ENCODE measurements at regions not wholly inside any gene's neighbourhood (a gene's known extent, or its start where the extent isn't known, plus 50 kb on each side); places are given as distances from the start of the nearest gene placed in this dataset.

DNA sequence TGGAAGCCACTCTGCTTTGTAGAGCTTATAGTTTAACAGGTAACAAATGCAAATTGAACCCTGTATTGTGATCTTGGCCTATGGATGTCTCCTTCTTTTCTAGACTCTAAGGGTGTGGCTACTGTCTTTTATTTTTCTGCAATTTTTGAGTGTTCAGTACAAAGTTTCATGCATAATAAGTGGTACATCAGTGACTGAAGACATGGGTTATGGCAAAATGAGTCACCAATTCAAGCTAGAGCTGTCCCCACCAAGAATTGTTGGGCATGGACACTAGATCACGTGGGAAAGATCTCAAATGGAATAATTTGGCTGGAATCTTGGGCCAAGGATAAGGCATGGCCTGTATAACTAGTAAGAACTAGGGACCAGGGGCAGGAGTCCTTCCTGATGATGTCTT lies 228.4 kb upstream of the N4BP1 start:
- peaks cover 3% of the 10 kb centered on the region; the same call in 1 of the 2 replicates for H3K9me3 ChIP-seq (ENCODE audit: control insufficient read depth, insufficient read depth, low read length)
- CTCF ChIA-PET: no interaction called here
- POLR2A ChIA-PET: no interaction called here
- TF ChIP-seq, protein P1, sequence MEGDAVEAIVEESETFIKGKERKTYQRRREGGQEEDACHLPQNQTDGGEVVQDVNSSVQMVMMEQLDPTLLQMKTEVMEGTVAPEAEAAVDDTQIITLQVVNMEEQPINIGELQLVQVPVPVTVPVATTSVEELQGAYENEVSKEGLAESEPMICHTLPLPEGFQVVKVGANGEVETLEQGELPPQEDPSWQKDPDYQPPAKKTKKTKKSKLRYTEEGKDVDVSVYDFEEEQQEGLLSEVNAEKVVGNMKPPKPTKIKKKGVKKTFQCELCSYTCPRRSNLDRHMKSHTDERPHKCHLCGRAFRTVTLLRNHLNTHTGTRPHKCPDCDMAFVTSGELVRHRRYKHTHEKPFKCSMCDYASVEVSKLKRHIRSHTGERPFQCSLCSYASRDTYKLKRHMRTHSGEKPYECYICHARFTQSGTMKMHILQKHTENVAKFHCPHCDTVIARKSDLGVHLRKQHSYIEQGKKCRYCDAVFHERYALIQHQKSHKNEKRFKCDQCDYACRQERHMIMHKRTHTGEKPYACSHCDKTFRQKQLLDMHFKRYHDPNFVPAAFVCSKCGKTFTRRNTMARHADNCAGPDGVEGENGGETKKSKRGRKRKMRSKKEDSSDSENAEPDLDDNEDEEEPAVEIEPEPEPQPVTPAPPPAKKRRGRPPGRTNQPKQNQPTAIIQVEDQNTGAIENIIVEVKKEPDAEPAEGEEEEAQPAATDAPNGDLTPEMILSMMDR (IDR thresholded peaks at IDR 0.05; ENCODE audit: low read depth, low read length): no peak
- no peaks in the 10 kb centered on the region for H3K27me3 ChIP-seq (ENCODE audit: control insufficient read depth, insufficient read depth, low read length)
- DNase-seq (ENCODE audit: low read depth, low spot score): no peak
- no peak overlapping the region for H3K27ac ChIP-seq (ENCODE audit: low read depth, low read length)
- no peak overlapping the region for H3K4me3 ChIP-seq (ENCODE audit: low read depth, low read length)

GRCh38 chr16:48836636-48837035 lies 226.7 kb upstream of the N4BP1 start:
- no peak for DNase-seq (ENCODE audit: low read depth, low spot score)
- TF ChIP-seq, protein P1 (IDR thresholded peaks at IDR 0.05; ENCODE audit: low read depth, low read length): no peak
- ChIA-PET POLR2A (no interaction called here), CTCF (no interaction called here)
- Histone ChIP-seq H3K4me3 (ENCODE audit: low read depth, low read length) (no peak overlapping the region), H3K27ac (ENCODE audit: low read depth, low read length) (no peak overlapping the region), H3K27me3 (ENCODE audit: control insufficient read depth, insufficient read depth, low read length) (no peaks in the 10 kb centered on the region), H3K9me3 (ENCODE audit: control insufficient read depth, insufficient read depth, low read length) (peaks cover 3% of the 10 kb centered on the region; the same call in 1 of the 2 replicates)

- CTCF ChIA-PET: no interaction called here
- Histone ChIP-seq H3K9me3 (ENCODE audit: control insufficient read depth, insufficient read depth, low read length) (peaks cover 3% of the 10 kb centered on the region; the same call in 1 of the 2 replicates), H3K27me3 (ENCODE audit: control insufficient read depth, insufficient read depth, low read length) (no peaks in the 10 kb centered on the region), H3K27ac (ENCODE audit: low read depth, low read length) (no peak overlapping the region), H3K4me3 (ENCODE audit: low read depth, low read length) (no peak overlapping the region)
- TF ChIP-seq, protein P1 (IDR thresholded peaks at IDR 0.05; ENCODE audit: low read depth, low read length): no peak
- no peak for DNase-seq (ENCODE audit: low read depth, low spot score)
- POLR2A ChIA-PET: no interaction called here
Observed at GRCh38 chr16:48836067-48836466, 226.1 kb upstream of the N4BP1 start.

- TF ChIP-seq, protein P1 (IDR thresholded peaks at IDR 0.05; ENCODE audit: low read depth, low read length): no peak
- Histone ChIP-seq H3K4me3 (ENCODE audit: low read depth, low read length) (no peak overlapping the region), H3K9me3 (ENCODE audit: control insufficient read depth, insufficient read depth, low read length) (peaks cover 3% of the 10 kb centered on the region), H3K27me3 (ENCODE audit: control insufficient read depth, insufficient read depth, low read length) (no peaks in the 10 kb centered on the region), H3K27ac (ENCODE audit: low read depth, low read length) (no peak overlapping the region)
- CTCF ChIA-PET: no interaction called here
- POLR2A ChIA-PET: no interaction called here
- DNase-seq (ENCODE audit: low read depth, low spot score): no peak
Observed at GRCh38 chr16:48834576-48834975, 224.6 kb upstream of the N4BP1 start.

GRCh38 chr16:48833461-48833860 lies 223.5 kb upstream of the N4BP1 start:
- ChIA-PET POLR2A (no interaction called here), CTCF (no interaction called here)
- H3K9me3 ChIP-seq (ENCODE audit: control insufficient read depth, insufficient read depth, low read length): peaks cover 5% of the 10 kb centered on the region
- no peaks in the 10 kb centered on the region for H3K27me3 ChIP-seq (ENCODE audit: control insufficient read depth, insufficient read depth, low read length)
- no peak overlapping the region for H3K27ac ChIP-seq (ENCODE audit: low read depth, low read length)
- H3K4me3 ChIP-seq (ENCODE audit: low read depth, low read length): no peak overlapping the region
- TF ChIP-seq, protein P1 (IDR thresholded peaks at IDR 0.05; ENCODE audit: low read depth, low read length): no peak
- DNase-seq (ENCODE audit: low read depth, low spot score): no peak
